ENCODE measurements at regions not wholly inside any gene's neighbourhood (a gene's known extent, or its start where the extent isn't known, plus 50 kb on each side); places are given as distances from the start of the nearest gene placed in this dataset.
"Not testable (repeated sequence)": the region's sequence is repeated elsewhere in the genome, so short reads cannot be mapped to it uniquely, and the experiment has no call there.

DNA sequence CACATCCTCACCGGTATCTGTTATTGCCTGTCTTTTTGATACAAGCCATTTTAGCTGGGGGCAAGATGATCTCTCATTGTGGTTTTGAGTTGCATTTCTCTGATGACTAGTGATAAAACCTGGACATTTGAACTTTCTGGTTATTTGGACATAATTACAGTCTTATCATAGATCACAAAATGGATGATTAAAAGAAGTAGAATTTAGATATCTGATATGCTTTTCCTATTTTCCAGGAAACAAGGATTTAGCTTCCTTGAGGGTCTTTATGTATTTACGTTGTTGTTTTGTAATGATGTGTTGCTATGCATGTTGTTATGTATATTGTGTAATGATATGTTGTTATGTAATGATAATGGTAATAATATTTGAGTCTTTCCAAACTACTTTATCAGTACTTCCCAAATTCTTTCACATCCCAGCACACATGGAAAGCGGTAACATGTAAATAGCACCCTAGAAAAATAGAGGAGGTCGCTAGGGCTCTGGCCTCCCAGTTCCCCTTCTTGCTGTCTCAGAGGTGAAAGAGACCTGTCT, 53.8 kb downstream of the GJD2 start:
- no peak for DNase-seq (ENCODE audit: low spot score)

DNA sequence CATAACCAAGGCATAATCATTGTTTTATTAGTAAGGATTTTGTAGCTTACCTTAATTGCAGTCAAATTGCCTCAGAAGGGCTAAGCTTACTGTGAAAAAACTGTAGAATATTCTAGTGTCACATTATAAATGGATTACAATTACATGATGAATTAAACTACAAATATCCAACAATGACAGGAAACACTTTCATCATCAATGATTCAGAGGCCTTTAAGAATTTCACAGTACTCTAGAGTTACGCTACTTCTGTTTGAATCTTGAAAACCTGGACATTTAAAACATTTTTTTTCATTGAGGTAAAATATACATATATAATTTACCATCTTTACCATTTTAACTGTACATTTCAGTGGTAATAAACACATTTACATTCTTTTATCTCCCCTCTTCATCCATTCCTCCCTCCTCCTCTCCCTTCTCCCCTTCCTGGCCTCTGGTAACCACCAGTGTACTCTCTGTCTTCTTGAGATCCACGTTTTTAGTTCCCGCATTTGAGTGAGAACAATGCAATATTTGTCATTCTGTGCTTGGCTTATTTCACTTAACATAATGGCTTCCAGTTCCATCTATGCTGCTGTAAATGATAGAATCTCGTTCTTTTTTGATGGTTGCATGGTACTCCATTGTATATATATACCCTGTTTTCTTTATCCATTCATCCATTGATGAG, 54.7 kb downstream of the GJD2 start:
- no peak for DNase-seq (ENCODE audit: low spot score)

DNA sequence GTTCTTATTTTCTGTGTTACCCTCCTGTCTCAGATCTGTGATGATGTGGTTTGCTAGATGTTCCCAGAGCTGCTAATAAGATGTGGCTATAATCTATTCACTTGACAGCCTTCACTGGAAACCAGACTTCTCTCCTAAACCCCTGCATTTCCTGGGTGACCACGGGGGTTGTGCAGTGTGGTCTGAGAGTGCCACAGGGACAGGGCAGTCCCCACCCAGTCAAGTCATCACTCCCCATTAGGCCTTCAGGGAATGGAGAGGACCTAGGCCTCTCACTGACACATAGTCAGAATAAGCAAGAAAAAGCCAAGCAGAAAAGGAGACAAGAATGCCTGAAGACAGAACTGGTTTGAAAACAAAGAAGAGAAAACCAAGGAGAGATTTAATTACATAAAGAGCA, 58.3 kb downstream of the GJD2 start:
- no peak for DNase-seq (ENCODE audit: low spot score)

DNA sequence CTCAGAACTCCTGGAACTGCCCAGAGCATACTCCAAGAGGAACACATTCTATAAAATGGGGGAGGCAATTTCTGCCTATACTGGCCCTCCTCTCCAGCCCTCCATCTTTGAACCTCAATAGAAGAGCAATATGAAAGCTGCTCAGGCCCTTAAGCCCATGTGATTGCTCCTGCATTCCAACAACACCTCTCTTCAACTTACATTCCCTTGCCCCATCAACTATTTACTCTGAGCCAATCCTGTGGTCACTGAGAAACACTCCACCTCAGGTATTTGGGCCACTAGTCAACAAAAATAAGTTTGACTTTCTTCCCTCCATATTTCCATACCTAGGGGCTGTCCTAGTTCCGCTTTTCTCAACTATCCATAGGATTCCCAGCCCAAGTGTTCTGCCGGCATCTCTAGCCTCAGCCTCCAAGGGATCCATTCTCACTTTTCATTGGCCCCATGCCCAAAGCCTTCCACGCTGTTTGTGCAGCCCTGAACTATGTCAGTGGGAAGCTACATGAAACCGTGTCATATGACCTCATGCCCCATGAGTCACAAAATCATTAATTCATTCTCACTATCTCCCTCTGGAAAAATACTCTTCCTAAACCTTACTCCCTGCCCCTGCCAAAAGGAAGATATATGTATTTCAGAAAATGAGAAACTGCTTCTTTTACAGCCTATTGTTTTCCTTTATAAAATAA, 61.6 kb downstream of the GJD2 start:
- DNase-seq (ENCODE audit: low spot score): no peak

DNA sequence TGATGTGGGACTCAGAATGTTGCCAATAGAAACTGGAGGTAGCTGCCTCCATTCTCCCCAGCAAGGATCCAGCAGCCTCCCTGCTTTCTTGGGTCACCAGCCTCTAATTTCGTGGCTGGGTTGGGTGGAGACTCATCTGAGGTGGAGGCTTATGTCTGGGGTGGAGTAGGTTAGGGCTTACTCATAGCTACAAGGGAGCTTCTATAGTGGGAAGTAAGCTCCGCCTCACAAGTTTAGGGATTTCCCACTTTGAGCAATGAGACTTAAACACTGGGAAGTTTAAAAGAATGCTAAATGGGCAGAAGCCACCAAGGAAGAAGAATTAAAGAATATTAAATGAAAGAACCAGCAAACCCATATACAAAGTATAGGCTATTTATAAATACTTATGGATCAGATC, 63.8 kb downstream of the GJD2 start:
- no peak for DNase-seq (ENCODE audit: low spot score)

DNA sequence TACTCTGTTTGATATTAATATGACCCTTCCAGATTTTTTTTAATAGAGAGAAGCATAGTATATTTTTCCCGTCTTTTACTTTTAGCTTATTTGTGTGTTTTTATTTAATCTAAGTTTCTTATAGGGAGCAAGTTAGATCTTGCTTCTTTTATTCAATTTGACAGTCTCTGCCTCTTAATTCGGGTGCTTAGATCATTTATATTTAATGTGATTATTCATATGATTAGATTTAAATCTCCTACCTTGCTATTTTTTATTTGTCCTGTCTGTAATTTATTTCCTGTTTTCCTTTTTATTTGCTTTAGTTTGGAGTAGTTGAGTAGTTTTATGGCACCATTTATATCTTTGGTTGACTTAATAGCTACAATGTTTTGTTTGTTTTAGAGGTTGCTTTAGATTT, 66.1 kb downstream of the GJD2 start:
- no peak for DNase-seq (ENCODE audit: low spot score)

DNA sequence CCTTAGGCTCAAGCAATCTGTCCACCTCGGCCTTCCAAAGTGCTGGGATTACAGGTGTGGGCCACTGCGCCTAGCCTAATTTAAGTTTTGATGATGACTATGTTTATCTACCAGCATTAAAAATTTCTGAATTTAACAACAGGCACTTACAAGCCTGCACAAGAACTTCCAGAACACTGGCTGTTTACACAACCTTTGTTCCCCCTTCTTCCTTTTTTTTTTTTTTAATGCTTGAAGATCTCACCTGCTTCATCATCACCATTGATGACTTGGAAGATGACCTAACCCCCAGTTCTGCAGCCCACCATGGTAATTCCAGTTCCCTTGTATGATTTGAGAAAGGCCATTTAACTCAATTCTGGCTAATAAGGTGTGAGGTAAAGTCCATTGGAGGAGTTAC, 70.4 kb downstream of the GJD2 start:
- DNase-seq (ENCODE audit: low spot score): no peak

DNA sequence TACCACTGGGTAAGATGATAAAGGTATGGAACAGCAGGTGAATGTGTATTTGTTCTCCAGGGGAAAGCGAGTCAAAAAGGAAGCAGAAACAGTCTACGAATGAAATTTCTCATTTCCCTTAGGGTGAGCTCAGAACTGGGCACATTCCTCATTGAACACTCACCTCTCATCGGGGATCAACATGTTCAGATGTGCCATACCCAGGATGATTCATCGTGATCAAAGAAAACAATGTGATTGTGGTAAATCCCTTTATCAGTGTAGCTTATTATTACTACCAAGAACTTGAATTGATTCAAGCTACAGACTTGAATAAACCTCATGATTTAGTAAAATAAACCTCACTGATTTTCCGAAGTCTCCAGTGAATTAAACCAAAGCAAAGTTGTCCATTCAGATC, 72.1 kb downstream of the GJD2 start:
- no peak for DNase-seq (ENCODE audit: low spot score)

DNA sequence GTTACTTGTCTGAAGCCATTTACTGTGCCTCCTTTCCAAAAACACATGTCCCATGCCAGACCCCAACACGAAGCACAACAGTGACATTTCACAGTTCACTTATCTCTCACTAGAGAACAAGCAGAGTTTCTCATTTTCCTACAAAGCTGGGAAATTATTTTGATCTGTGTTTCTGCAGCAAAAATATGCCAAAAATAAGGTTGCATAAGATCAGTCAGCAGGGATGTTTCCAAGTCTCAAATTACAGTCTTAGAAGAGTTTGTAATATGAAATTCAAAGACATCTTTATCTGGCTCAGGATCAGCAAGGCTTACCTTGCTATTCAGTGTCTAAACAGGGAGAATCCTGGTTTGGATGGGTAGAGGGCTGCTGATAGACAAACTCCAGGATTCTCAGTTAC, 75.5 kb downstream of the GJD2 start:
- DNase-seq (ENCODE audit: low spot score): peak; percentile 19

DNA sequence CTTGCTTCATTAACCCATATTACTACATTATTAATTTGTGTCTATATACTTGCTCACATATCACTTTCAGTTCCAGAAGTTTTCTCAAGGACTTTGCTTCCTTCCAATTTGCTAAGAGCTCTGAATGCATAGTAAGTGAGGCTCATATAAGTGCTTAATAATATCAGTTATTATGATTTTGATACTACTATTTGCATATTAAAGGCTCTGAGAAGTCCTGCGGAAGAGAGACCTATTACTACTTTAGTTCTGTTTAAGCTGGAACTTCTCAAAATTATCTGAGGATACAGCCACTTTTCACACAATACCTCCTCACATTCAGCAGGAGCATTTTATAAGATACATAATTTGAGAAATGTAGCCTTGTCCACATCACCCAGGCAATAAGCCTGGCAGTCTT, 81.6 kb downstream of the GJD2 start:
- DNase-seq (ENCODE audit: low spot score): no peak

DNA sequence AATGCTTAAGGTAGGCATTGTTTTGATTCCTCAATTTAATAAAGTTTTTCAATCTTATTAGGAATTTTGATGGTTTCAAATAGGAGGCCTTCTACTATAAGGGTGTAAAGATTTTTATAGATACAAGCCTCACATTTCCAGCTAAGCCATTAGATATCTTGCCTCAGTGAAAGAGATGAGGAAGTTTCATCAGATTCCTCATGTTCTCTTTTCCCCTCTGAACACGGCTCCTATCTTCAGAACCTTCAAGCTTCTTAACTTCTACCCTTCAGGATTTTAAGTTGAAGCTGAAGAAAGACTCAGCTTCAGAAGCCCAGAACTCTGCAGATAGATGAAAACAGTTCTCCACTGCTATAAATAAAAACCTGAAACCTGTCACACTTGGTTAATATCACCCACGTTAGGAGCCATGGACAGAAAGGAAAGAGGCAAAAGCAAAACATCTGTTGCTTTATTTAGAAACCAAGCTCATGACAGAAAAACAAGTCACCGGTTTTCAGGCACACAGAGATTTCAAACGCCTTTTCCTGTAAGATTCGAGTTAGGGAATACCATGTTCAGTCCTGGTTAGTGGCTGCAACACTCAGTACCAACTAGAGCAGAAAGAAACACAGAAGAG, 82.2 kb upstream of the GOLGA8B start:
- DNase-seq (ENCODE audit: low spot score): no peak

DNA sequence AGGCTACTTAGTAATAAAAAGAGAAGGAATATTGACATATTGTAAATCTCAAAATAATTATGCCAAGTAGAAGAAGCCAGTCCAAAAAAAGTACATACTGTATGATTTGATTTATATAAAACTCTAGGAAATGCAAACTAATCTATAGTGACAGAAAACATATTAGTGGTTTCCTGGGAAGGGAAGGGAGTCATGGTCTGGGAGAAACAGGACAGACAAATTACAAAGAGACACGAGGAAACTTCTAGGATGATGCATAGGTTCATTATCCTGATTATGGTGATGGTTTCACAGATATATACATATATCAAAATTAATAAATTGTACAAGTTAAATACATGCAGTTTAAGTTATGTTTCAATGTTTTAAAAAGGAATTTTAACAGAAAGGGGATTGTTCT, 81.0 kb upstream of the GOLGA8B start:
- no peak for DNase-seq (ENCODE audit: low spot score)

DNA sequence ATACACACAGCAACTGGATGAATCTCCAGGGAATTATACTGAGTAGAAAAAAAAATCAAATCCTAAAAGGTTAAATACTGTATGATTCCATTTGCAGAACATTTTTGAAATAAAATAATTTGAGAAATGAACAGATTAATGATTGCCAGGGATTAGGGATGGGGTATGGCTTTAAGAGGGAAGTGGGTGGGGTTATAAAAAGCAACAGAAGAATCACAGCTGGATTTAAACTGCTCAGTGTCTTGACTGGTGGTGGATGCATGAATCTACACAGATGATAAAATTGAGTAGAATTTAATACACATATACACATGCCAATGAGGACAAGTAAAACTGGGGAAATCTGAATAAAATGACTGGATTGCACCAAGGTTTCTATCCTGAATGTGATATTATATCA, 79.7 kb upstream of the GOLGA8B start:
- DNase-seq (ENCODE audit: low spot score): no peak

DNA sequence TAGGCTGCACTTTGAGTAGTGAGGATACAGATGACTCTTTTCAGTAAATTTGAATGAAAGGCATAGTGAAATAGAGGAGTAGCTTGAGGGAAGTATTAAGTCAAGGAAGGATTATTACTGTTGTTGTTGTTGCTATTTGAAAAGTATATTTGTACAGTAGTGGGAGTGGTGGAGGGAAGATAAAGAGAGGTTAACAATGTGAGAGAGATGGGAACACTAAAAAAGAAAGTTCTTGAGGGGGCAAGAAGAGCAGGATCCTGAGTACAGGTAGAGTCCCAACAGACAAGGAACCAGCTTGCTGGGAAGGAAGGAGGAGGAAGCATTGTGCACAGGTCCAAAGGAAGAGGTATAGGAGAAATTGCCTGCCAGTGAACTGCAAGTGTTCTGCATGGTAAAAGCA, 75.6 kb upstream of the GOLGA8B start:
- no peak for DNase-seq (ENCODE audit: low spot score)

DNA sequence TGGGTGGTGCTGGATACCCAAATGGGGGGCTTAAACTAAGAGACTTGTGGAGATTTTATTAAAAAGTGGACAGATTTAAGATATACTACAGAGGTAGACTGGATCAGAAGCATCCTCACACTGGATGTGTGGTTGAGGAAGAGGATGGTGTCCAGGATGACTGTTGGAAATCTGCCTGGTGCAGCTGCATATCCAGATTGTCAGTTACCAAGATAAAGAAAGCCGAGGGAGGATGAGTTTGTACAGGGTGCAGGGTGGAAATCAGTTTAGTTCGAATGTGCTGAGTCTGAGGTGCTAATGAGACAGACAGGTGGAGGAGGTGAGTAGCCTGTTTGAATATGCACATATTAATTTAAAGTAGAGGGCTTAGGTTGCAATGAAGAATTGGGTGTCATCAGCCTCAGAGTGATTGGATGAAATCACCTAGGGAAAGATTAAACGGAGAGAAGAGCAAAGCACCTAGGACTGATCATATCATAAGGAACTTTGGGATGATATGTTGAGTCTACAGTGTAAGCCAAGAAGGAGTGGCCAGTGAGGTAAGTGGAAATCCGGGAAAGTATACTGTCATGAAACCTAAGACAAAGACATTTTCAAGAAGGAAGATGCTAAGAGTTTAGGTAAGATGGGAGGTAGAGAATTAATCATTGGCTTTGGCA, 74.1 kb upstream of the GOLGA8B start:
- no peak for DNase-seq (ENCODE audit: low spot score)

DNA sequence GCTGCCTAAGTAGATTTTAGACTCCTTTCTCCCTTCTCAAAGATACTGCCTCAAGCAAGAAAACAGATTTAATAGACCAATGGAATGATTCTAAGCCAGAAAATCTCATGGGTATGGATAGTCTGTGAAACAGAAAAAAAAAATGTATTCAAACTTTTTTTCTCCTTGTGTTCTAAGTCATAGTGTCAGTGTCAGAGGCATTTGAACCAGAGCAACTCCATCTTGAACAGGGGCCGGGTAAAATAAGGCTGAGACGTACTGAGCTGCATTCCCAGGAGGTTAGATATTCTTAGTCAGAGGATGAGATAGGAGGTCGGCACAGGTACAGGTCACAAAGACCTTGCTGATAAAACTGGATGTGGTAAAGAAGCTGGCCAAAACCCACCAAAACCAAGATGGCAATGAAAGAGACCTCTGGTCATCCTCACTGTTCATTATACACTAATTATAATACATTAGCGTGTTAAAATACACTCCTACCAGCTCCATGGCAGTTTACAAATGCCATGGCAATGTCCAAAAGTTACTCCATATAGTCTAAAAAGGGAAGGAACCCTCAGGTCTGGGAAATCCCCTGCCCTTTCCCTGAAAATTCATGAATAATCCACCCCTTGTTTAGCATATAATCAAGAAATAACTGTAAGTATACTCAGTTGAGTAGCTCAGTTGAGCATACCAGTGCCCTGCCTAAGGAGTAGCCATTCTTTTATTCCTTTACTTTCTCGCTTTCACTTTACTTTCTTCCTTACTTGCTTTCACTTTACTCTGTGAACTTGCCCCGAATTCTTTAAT, 72.8 kb upstream of the GOLGA8B start:
- DNase-seq (ENCODE audit: low spot score): no peak

DNA sequence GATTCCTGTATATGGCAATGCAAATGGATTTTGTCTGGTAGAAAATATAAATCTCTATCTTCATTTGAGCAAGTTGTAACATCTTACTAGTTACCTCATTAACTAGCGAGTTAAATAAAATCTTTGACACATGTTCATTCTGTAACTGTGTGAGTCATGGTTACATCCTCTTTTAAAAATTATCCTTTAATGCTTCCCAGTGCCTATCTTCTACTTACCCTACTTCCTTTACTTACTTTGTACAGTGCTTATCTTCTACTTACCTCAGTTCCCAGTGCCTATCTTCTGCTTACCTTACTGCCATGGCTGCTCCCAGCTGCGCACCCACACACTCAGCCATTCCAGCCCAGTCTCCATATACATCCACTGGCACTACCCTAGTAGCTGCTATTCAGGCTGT, 71.9 kb upstream of the GOLGA8B start:
- DNase-seq (ENCODE audit: low spot score): no peak

DNA sequence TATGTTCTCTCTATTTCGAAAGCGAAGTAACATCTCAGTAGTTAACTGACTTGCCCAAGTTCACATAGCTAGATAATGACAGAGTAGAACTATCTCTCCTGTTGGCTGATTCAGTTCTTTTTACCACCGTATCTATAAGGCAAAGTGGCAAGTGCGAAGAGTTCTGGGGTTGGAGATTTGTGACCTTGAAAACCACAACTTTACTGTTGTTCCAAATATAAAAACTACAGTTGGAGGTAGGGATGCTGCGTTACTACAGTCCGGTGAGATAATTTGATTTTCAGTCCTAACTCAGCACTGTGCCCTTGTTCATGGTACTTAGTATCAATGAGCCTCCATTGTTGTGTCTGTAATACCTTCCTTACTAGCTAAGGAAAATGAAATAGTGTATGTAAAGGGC, 71.2 kb upstream of the GOLGA8B start:
- DNase-seq (ENCODE audit: low spot score): no peak

DNA sequence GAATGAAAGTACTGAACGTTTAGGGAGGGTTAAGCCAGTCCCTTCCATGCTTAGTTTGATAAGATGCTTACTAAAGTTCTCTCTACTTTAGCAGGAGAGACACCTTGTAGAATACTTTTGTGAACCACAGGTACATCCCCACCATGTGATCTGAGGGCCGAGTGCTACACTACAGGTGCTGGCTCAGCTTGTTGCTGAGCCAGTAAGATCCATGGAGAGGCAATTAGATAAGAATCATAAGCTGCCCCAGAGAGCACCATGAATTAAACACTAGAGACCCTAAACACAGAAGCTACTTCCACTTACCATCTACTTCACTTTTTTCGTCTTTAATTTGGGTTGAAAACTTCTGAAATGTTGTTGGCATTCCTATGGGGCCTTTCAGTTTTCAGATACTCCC, 70.5 kb upstream of the GOLGA8B start:
- no peak for DNase-seq (ENCODE audit: low spot score)

DNA sequence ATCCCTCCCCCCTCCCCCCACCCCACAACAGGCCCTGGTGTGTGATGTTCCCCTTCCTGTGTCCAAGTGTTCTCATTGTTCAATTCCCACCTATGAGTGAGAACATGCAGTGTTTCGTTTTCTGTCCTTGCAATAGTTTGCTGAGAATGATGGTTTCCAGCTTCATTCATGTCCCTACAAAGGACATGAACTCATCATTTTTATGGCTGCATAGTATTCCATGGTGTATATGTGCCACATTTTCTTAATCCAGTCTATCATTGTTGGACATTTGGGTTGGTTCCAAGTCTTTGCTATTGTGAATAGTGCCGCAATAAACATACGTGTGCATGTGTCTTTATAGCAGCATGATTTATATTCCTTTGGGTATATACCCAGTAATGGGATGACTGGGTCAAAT, 69.9 kb upstream of the GOLGA8B start:
- not testable (repeated sequence) for DNase-seq (ENCODE audit: low spot score)

DNA sequence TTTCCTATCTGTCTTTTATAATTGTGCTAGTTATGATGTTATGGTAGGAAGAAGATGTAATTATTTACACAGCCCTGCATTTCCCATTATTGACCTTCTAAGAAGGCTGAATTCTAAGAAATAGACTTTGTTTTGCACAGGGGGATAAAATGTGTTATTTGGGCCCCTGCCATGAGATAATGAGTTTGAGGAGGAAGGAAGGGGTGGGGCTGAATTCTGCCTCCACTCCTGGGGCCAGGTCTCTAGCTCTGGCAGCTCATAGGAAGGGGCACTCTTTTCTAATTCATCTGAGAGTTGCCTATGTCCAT, 69.2 kb upstream of the GOLGA8B start:
- no peak for DNase-seq (ENCODE audit: low spot score)

DNA sequence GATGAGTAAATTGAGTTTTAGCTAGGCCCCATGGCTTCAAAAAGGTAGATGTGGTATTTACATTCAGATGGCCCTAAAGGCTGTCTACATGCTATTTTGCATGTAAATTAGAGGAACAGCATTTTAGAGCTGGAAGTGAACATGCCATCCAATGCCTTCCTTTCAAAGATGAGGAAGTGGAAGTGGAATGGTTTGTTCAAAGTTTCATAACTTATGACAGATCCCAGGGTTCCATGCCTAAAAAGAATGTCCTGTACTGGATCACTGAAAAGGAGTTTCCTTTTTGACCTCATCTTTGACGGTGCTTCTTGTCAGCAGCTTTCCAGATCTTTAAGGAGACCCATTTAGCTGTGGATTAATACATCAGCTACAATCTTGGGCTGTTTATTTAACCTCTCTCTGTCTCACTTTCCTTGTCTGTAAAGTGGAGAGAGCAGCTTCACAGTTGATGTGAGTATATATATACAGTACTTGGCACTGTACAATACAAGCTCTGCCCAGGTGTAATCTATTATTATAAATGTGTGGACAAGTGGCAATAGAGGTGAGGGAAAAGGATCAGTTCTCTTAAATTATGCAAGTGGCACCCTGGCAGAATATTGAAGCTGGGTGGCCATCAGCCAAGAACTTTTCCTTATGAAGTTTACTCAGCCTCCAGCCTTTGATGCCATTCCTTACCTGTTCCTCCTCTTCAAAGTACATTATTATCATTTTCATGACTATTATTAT, 68.7 kb upstream of the GOLGA8B start:
- DNase-seq (ENCODE audit: low spot score): no peak

All from GM03348 (cell line).